Stomach (tissue), 8 donors: ENCODE measurements at regions not wholly inside any gene's neighbourhood (a gene's known extent, or its start where the extent isn't known, plus 50 kb on each side); places are given as distances from the start of the nearest gene placed in this dataset.

ENCODE experiments used
- DNase-seq, 2 donors: peaks; one replicate each; pipeline versions ENCODE4 v3.0.0 to v3.0.0-alpha.2; 2013 to 2019
- H3K27ac ChIP-seq, 5 donors: fragments of 200-600 bp in 4 of 5; sonication (generic) in 4 of 5; one replicate each; pipeline ENCODE4 v1.5.1; 2013 to 2019; ENCODE audit warnings: mild to moderate bottlenecking in 1 of 5, moderate library complexity in 1 of 5
- H3K27me3 ChIP-seq, 3 donors: fragments of 200-600 bp; sonication (generic); one replicate each; pipeline ENCODE4 v1.5.1; 2017 to 2019; ENCODE audit warnings: mixed run types in 1 of 3
- H3K36me3 ChIP-seq, 4 donors: fragments of 200-600 bp; sonication (generic); 1 replicate in 3 of 4; 2 replicates in 1 of 4; pipeline ENCODE4 v1.5.1; 2016 to 2019
- H3K4me1 ChIP-seq, 4 donors: fragments of 200-600 bp; sonication (generic); one replicate each; pipeline ENCODE4 v1.5.1; 2016 to 2019
- H3K4me3 ChIP-seq, 4 donors: fragments of 200-600 bp; sonication (generic) in 3 of 4; one replicate each; pipeline ENCODE4 v1.5.1; 2016 to 2019; ENCODE audit warnings: mild to moderate bottlenecking in 1 of 4
- H3K9me3 ChIP-seq, 4 donors: fragments of 200-600 bp; sonication (generic); one replicate each; pipeline ENCODE4 v1.5.1; 2016 to 2019
- POLR2A ChIP-seq, 4 donors: fragments of 450-650 bp; IDR thresholded peaks; one replicate each; pipeline ENCODE4 v1.6.1; 2016; ENCODE audit warnings: antibody characterized with exemption in 4 of 4, control low read depth in 2 of 4, mild to moderate bottlenecking in 1 of 4, moderate library complexity in 1 of 4
- WGBS, 5 donors: extraction: QIAGEN DNeasy Blood & Tissue Kit in 3 of 5; methylation state at CpG; one replicate each; pipeline versions ENCODE4 v1.1.5 to v1.1.7; 2013 to 2018; 5-methylcytosine and 5-hydroxymethylcytosine counted together
- intact Hi-C: fragments of 100-400 bp; cut with DNase I; formaldehyde crosslinking; loops from one replicate; pipeline ENCODE4 v1.15.1; 2023; ENCODE audit warnings: low total_unique reads
- donor health status: healthy with polysubstance abuse.
- donor health status: Bipolar disorder and iron deficiency.
- donor health status: healthy.

- WGBS, 5 donors, result 92 to 95% (median 92%) methylated on average over 3 of the region's 3 CpGs
- no peak for TF ChIP-seq POLR2A (IDR thresholded peaks at IDR 0.05)
- H3K27ac ChIP-seq, result no peak overlapping the region
These were observed 51.0 kb upstream of the MARCHF10 start for GRCh38 chr17:62859146-62859545.

More at GRCh38 chr17:62859146-62859545, 51.0 kb upstream of the MARCHF10 start:
- H3K9me3 ChIP-seq, result no peaks in the 10 kb centered on the region
- intact Hi-C loops, result no loop called here
- no peak overlapping the region for H3K4me3 ChIP-seq
- peaks cover 0 to 7% (median 3%) of the 10 kb centered on the region in 4 donors for H3K4me1 ChIP-seq
- H3K27me3 ChIP-seq, result no peaks in the 10 kb centered on the region
- no peak for DNase-seq
- no peaks in the 10 kb centered on the region for H3K36me3 ChIP-seq
